NCI-H128 (cell line): ENCODE measurements at regions not wholly inside any gene's neighbourhood (a gene's known extent, or its start where the extent isn't known, plus 50 kb on each side); places are given as distances from the start of the nearest gene placed in this dataset.
A peak's percentile ranks its signal among the peaks of the same experiment; 100 is the strongest.
"Not testable (repeated sequence)": the region's sequence is repeated elsewhere in the genome, so short reads cannot be mapped to it uniquely, and the experiment has no call there.

Source experiments
- DNase-seq: peaks from one replicate; lab custom pipeline; 2025; ENCODE audit not compliant: unreplicated experiment; lab: John Stamatoyannopoulos, UW

GRCh38 chr12:75656648-75657047, 145.2 kb upstream of the KRR1 start:
- DNase-seq, result no peak

DNA sequence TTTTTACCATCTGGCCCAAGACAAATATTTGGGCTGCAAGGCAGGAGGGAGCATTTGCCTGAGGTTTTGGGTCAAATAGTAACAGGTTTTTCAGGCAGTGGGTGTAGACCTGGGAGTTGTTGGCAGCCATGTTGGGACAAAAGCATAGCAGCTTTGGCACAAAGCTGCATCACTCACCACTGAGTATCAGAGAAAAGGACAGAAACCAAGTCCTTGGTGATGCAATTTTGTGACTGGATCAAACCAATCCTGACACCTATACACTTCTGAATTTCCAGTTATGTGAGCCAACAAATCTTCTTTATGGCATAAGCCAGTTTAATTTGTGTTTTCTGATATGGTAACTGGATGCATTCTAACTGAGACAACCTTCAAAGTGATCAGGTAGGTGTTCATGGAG, 144.8 kb upstream of the KRR1 start:
- DNase-seq, result no peak

GRCh38 chr12:75655315-75655806, 144.0 kb upstream of the KRR1 start:
- DNase-seq, result no peak

DNA sequence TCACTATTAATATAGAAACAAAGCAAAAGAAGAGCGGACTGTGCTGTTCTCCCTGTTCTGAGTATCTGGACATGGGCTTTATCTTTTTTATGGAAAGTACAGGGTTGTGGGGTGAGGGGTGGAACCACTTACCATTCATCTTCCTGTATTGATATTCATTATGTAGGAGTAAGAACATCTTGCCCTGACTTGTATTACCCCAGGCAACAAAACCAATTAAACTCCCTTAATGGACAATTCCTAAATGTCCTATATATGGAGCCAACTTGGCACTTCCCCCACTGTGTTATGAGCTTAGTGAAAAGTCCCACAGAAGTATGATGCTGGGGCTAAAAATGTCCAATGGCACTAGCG, 139.9 kb upstream of the KRR1 start:
- DNase-seq, result no peak

GRCh38 chr12:75650595-75651341, 139.4 kb upstream of the KRR1 start:
- no peak for DNase-seq

DNA sequence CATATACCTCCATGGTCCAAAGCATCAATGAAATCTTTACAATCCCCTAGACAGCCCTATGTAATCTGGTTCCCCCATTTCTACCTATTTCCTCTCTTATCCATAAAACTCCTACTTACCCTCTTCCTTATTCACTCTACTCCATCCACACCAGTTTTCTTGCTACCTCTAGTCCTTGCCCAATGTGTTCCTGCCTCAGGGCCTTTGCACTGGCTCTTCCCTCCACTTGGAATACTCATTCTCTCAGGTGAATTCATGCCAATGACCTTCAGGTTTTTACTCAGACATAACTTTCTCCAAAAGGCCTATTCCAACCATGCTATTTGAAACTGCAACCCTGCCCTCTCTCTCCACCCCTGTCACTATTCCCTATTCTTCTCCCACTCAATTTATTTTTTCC, 138.7 kb upstream of the KRR1 start:
- no peak for DNase-seq

GRCh38 chr12:75648856-75649255, 137.4 kb upstream of the KRR1 start:
- no peak for DNase-seq

DNA sequence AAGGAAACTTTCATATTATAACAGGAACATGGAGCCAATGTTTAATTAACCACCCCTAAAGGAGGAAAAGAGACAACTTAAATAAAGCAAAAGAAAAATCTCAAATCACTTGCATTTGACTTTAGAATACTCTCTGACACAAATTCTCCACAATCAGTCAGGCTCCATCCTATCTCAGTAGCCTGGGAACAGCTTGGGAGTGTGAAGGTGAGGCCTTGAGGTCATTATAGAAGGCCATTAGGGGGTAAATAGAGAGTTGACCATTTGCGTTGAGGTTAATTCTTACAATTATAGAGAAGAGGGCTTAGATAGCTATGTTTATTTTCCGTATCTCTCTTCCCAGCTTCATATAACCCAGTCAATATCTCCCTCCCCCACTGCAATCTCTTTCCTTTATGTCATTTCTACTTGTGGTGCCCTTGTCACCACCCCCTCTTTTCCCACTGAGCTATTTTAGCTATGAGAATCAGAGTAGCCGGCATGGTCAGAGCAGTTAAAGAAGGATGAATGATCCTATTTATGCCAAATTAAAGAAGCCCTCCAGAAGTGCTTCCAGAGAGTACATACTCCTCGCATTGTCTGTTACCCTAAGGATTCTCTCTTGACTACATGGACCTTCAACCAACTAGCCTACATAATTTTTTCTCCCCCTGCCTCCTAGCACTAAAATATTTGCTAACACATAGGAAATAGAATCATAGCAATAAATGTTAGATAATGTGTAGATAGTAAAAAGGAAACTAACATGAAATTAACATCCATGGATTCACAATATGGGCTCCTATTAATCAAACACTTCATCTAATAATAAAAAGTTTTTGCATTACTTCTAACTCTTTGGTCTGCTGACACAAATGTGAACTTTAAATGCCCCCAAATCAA, 135.2 kb upstream of the KRR1 start:
- no peak for DNase-seq

- no peak for DNase-seq
These were observed 133.2 kb upstream of the KRR1 start for GRCh38 chr12:75644472-75645072.

- DNase-seq, result not testable (repeated sequence)
These were observed 131.7 kb upstream of the KRR1 start for GRCh38 chr12:75643119-75643518.

- DNase-seq, result no peak
These were observed 130.8 kb upstream of the KRR1 start for GRCh38 chr12:75642226-75642625.

- no peak for DNase-seq
These were observed 129.8 kb upstream of the KRR1 start for GRCh38 chr12:75641031-75641780.

- DNase-seq, result no peak
These were observed 127.4 kb upstream of the KRR1 start for GRCh38 chr12:75638792-75639191.

GRCh38 chr12:75636607-75637006, 125.2 kb upstream of the KRR1 start:
- no peak for DNase-seq

DNA sequence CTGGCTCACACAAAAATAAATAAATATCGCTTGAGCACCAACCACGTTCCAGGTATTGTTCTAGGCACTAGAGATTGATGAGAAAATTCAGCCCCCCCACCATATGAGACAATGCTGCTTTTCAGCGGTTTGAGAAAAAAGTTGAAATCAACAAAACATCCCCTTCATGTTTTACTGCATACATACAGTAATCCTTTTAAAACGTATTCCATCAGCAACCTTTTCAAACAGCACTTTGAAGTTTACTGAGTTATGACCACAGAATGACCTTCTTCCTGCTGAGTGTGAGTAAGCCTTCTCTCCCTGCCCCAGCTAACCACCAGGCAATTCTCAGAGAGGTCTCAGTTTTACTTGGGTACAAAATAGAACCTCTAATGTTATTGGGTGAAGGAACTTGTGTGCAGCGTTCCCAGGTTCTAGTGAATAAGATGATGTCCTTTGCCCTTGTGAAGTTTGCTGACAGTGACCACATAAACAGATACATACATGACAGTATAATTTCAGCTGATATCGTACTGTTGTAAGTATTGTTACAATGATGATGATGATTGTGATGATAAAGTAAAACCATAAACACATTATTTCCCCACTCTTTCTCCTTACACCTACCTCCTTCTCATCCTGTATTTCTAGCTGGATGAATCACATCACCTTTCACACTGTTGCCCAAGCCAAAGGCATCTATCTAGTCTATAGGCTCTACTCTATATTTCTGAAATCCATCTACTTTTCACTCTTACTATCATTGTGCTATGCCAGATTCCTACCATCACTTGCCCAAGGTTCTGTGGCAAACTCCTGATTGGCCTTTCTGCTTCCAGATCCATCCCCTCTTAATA, 124.4 kb upstream of the KRR1 start:
- DNase-seq, result no peak

DNA sequence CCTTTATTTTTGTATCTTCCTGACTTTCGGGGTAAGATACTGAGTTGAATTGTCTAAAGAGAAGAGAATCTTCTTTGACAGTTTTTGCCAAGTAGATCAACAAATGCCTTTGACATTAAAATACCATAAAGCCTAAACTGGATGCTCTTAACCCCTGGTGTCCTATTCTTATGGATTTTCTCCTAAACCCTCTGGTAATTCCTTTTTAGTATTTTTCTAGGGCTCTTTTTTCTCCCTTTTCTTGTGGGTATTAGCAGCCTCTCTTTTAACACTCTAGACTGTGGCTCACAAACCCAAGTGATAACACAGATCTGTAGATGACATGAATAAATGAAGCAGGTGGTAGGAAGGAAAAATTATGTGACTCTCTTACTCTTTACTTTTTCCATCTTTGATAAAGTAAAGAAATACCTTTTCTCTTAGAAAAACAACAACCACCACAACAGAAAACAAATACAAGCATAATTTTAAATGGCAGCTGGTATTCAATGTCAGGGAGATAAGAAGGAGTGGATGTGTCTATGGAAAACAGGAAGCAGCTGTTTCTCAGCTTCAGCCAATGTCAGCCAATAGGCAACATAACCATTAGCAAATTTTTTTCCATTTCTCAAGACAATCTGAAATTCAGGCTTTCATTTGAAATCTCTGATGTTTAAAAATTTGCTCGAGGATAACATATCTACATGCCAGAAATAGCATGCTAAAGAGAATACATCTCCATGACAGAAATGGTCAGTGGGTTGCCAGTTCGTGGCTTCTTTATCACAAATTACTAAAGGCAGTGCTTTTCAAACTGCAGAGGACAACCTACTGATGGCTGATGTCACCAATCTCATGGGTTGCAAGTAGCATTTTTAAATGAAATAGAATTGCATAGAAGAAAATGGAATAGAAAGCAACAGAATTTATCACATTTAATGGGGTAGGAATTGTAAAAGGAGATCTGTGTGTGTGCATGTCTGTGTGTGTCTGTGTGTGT, 123.1 kb upstream of the KRR1 start:
- no peak for DNase-seq

DNA sequence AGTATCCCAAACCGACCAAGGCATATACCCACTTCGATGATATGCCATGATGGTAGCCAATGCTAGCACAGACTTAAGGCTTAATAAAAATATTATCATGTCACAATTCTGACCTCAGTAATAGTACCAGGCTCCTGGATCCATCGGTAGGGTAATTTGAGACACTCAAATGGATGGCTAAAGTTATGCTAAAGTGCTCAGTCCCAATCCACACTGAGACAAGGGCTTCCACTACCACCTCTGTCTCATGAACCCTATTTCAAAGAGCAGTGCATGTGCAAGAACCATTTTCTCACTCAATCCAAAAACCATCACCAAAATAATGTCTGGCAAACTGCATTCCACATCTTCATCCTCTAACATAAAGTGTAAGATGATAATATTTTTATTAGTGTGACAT, 122.4 kb upstream of the KRR1 start:
- no peak for DNase-seq

- DNase-seq, result peak; percentile 14
These were observed 121.0 kb upstream of the KRR1 start for GRCh38 chr12:75632442-75632841.

DNA sequence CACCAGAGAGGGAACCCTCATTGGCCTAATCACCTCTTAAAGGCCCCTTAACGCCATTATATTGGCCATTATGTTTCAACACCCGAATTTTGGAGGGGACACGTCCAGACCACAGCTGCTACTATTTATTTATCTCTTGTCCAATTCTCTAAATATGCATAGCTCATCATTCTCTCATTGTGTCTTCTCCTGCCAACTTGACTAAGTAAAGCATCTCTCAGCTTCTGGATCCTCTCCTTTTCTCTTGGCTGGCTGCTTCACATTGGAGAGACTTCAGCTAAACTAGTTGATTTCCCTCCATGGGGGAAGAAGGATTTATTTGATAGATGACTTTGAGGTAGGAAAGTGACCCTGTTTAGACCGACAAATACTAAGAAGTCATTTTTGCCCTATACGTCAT, 120.4 kb upstream of the KRR1 start:
- DNase-seq, result no peak
